COLO668 (cell line): ENCODE measurements at regions not wholly inside any gene's neighbourhood (a gene's known extent, or its start where the extent isn't known, plus 50 kb on each side); places are given as distances from the start of the nearest gene placed in this dataset.
A peak's percentile ranks its signal among the peaks of the same experiment; 100 is the strongest.
"Not testable (repeated sequence)": the region's sequence is repeated elsewhere in the genome, so short reads cannot be mapped to it uniquely, and the experiment has no call there.

ENCODE experiments used
- DNase-seq: peaks from one replicate; lab custom pipeline; 2025; ENCODE audit not compliant: unreplicated experiment; lab: John Stamatoyannopoulos, UW

DNA sequence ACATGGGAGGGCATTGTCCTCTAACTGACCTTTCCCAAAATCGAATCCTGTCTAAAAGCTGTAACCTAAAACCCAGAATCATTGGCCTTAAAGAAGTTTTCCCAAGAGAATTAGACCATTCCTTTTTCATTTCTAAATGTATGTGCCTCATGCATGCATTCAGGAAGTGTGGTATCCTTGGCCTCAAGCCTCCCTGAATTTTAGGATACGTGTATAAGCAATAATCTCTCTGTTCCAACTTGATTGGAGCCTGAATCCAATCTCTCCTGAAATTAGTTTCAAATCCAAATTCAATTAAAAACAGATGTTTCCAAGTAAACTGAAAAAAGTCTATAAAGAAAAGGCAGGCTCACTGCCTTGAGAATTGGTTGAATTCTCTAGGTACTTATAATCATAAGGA, 86.0 kb upstream of the VEPH1 start:
- no peak for DNase-seq

DNA sequence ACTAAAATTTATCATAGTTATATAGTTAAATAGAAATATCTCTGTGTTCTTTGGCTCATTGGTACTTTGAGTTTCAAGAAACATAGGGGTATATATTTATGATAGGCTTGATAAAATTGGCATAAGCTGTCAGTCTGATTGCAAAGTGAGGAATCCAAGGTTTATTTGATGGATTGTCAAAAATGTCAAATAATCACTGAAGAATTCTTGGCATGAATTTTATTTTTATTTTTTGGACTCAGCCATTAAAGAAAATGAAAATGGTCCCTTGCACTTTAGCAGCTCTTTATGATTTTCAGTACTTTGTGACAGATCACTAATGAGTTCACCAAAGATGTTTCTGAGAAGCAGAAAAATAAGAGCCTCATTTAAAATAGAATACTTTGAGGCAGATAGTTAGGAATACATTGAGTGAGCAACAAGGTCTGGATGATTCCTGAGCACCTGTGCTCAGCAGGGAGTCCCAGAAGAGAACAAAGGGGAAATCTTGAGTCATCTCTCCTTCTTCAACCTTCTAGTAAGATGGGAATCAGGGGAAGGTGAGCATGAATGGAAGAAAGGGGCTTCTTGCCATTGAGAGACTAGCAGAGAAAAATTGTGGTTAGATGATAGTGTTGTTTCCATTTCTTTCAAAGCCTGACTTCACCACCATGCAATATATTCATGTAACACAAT, 85.3 kb upstream of the VEPH1 start:
- no peak for DNase-seq

- DNase-seq = no peak
Measured at GRCh38 chr3:157586293-157586692, 83.1 kb upstream of the VEPH1 start.

DNA sequence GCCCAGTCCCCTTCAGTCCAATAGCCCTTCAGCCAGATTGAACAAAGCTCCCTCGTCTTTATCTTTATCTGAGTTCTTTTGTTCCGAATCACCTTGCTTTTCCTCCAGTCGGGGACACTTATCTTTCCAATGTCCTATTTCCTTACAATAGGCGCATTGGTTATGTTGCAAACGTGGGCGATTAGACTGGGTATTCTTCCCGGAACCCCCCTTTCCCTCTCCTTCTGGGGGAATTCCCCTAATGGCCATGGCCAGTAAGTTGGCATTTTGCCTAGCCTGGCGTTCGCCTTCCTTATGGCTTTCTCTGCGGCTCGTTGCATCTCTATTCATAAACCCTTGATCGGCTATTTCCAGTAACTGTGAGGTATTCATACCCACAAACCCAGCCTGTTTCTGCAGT, 82.2 kb upstream of the VEPH1 start:
- DNase-seq = peak; percentile 6

DNA sequence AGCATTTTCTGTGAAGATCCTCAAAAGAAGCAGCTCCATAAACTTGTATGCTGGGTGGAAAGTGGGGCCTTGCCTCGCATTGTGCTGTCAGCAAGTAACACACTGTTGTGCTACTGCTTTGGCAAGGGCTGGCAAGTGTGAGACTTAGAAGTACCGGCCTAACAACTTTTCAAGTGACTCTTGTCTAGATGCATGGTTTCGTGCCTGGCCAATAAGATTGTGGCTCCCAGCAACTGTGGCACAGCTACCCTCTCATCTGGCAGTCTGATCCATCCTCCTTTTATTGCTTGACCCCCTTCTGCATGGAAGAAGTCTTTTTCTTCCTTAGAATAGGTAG, 79.4 kb upstream of the VEPH1 start:
- no peak for DNase-seq

DNA sequence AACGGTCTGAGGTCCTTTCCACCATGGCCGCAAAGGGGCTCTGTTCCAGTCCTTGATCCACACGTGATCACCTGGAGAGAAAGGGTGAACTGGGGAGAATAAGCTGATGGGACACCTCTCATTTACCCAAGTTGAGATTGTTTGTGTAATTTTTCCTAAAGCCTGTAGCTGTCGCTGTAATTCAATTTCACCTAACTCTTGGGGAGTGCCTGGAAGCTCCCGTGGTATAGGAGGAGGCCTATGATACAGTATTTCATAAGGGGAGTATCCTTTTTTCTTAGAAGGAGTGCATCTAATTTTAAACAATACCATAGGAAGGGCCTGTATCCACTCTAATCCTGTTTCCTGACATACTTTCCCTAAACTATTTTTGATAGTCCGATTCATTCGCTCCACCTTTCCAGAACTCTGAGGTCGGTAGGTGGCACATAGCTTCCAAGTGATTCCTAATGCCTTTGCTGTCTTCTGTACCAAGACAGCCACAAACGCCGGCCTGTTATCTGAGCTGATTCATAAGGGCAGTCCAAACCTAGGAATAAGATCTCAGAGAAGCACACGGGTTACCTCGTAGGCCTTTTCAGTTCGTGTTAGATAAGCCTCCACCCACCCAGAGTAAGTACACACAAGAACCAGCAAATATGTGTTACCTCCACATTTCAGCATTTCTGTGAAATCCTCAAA, 78.9 kb upstream of the VEPH1 start:
- not testable (repeated sequence) for DNase-seq

GRCh38 chr3:157581371-157581770, 78.2 kb upstream of the VEPH1 start:
- no peak for DNase-seq

GRCh38 chr3:157578181-157578580, 75.0 kb upstream of the VEPH1 start:
- DNase-seq = no peak

- DNase-seq = no peak
Measured at GRCh38 chr3:157574531-157574930, 71.3 kb upstream of the VEPH1 start.

GRCh38 chr3:157573780-157574378, 70.7 kb upstream of the VEPH1 start:
- no peak for DNase-seq

DNA sequence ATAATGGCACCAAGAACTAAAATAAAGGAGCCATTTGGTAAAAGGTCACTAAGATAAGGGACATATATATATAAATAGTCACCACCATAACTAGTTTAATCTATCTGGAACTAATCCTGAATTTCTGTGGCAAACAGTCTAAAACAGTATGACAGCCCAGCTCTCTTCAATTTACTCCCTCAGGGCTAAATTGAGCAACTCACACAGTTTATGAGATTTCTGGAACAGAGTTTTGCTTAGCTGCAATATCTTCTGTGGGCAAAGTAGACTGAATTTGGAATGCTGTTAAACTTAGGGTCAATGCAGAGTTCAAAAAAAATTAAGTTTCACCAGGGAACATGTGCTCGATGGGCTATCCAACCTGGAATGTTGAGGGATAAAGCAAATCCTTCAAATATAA, 70.1 kb upstream of the VEPH1 start:
- DNase-seq = no peak

GRCh38 chr3:157572559-157573270, 69.5 kb upstream of the VEPH1 start:
- DNase-seq = peak; percentile 7

DNA sequence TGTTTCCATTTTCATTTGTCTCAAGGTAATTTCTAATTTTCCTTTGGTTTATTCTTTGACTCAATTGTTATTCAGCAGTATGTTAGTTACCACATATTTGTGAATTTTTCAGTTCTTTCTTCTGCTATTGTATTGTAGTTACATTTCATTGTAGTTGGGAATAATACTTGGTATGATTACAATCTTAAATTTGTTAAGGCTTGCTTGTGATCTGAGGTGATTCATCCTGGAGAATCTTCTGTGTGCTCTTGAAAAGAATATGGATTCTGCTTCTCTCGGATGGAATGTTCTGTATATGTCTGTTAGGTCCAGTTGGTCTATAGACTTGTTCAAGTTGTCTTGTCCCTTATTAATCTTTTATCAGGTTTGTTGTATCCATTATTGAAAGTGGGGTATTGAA, 63.4 kb upstream of the VEPH1 start:
- DNase-seq = no peak

- no peak for DNase-seq
Measured at GRCh38 chr3:157559401-157559800, 56.2 kb upstream of the VEPH1 start.
